ENCODE measurements at regions not wholly inside any gene's neighbourhood (a gene's known extent, or its start where the extent isn't known, plus 50 kb on each side); places are given as distances from the start of the nearest gene placed in this dataset.

GRCh38 chr10:78844960-78845607, 223.7 kb upstream of the ZMIZ1 start:
- TF ChIP-seq CTCF (IDR thresholded peaks at IDR 0.05) (no peak), POLR2A (IDR thresholded peaks at IDR 0.05) (no peak)

Data from testis (tissue), 2 donors.